GM12878 (cell line): ENCODE measurements at regions not wholly inside any gene's neighbourhood (a gene's known extent, or its start where the extent isn't known, plus 50 kb on each side); places are given as distances from the start of the nearest gene placed in this dataset.

ENCODE experiments used
- ATAC-seq: fragments of 200-7000 bp; cut with Tn5 transposase; 3 replicates; pipeline ENCODE4 v1.9.1; 2020; ENCODE audit warnings: mild to moderate bottlenecking, moderate library complexity
- BruUV-seq: library from RNA; stranded (reverse); fragments of 400-500 nt; replicated peaks from 2 replicates; lab custom pipeline; 2021; lab: Mats Ljungman, UMichigan
- CTCF ChIA-PET: fragments of 300-600 bp; sonication (Branson Sonifier 250); formaldehyde crosslinking; extraction: SDS; loops from one replicate; lab custom pipeline; 2021; ENCODE audit warnings: inconsistent platforms; lab: Yijun Ruan, JAX
- POLR2A ChIA-PET: fragments of 350-600 bp; formaldehyde crosslinking; extraction: SDS; loops from one replicate; lab custom pipeline; 2021; ENCODE audit warnings: inconsistent platforms; lab: Charles Lee
- RAD21 ChIA-PET: fragments of 300-600 bp; sonication (Branson Sonifier 250); formaldehyde crosslinking; loops from one replicate; lab custom pipeline; 2023; ENCODE audit warnings: antibody characterized with exemption; ENCODE audit not compliant: unreplicated experiment; lab: Charles Lee
- SMC1A ChIA-PET: fragments of 300-600 bp; sonication (Branson Sonifier 250); formaldehyde crosslinking; loops from one replicate; lab custom pipeline; 2023; ENCODE audit not compliant: unreplicated experiment, uncharacterized antibody; lab: Charles Lee
- DNase-seq: peaks from one replicate; pipeline ENCODE4 v3.0.0-alpha.2; 2011; ENCODE audit warnings: low read depth, low spot score
- FAIRE-seq: peaks from 3 replicates; lab custom pipeline; 2011; peaks lifted over from hg19 to GRCh38; lab: Jason Lieb, UNC
- H2AFZ ChIP-seq: 2 replicates; pipeline ENCODE4 v1.6.0; 2011; ENCODE audit warnings: low read depth, low read length, control low read depth; ENCODE audit not compliant: control insufficient read depth
- H3K27ac ChIP-seq: 2 replicates; pipeline ENCODE4 v1.5.1; 2011; ENCODE audit warnings: control low read depth; ENCODE audit not compliant: control insufficient read depth, insufficient read depth
- H3K27me3 ChIP-seq, 2 experiments: replicated peaks in 1 of 2; 2 replicates each; pipeline versions ENCODE4 v1.6.0 to v1.6.1; 2011; ENCODE audit warnings: low read length in 1 of 2; ENCODE audit not compliant: control insufficient read depth in 2 of 2, insufficient read depth in 2 of 2
- H3K36me3 ChIP-seq, 2 experiments: 2 replicates each; pipeline ENCODE4 v1.5.1; 2011; ENCODE audit warnings: low read length in 1 of 2; ENCODE audit not compliant: control insufficient read depth in 2 of 2, insufficient read depth in 2 of 2
- H3K4me1 ChIP-seq: 2 replicates; pipeline ENCODE4 v1.6.1; 2011; ENCODE audit warnings: mild to moderate bottlenecking, low read length, moderate library complexity, mixed read lengths; ENCODE audit not compliant: control insufficient read depth, insufficient read depth
- H3K4me2 ChIP-seq: 2 replicates; pipeline ENCODE4 v1.6.0; 2011; ENCODE audit warnings: control low read depth; ENCODE audit not compliant: control insufficient read depth, insufficient read depth
- H3K4me3 ChIP-seq: fragments of 200-600 bp; sonication (generic); 2 replicates; pipeline ENCODE4 v1.5.1; 2016
- H3K79me2 ChIP-seq: 2 replicates; pipeline ENCODE4 v1.6.0; 2011; ENCODE audit warnings: low read length; ENCODE audit not compliant: control insufficient read depth, insufficient read depth
- H3K9ac ChIP-seq: 2 replicates; pipeline ENCODE4 v1.8.0; 2011; ENCODE audit warnings: low read length, control low read depth, mixed read lengths; ENCODE audit not compliant: control insufficient read depth, insufficient read depth
- H3K9me3 ChIP-seq: replicated peaks from 3 replicates; pipeline ENCODE4 v1.5.1; 2011; ENCODE audit warnings: mild to moderate bottlenecking, low read length; ENCODE audit not compliant: control insufficient read depth, insufficient read depth
- H4K20me1 ChIP-seq: 2 replicates; pipeline ENCODE4 v1.6.0; 2011; ENCODE audit not compliant: control insufficient read depth, insufficient read depth
- ASH2L ChIP-seq: fragments of 300-600, 200-600 bp; sonication (generic); IDR thresholded peaks from 2 replicates; pipeline ENCODE4 v1.6.1; 2017; ENCODE audit warnings: low read depth, mild to moderate bottlenecking, borderline replicate concordance
- NFXL1 ChIP-seq: fragments of 450-650 bp; IDR thresholded peaks from 2 replicates; pipeline ENCODE4 v1.6.1; 2017; ENCODE audit warnings: antibody characterized with exemption, mild to moderate bottlenecking, borderline replicate concordance
- NKRF ChIP-seq: fragments of 450-650 bp; conservative IDR thresholded peaks from 2 replicates; pipeline ENCODE4 v1.6.1; 2017; ENCODE audit warnings: mild to moderate bottlenecking, moderate library complexity
- NR2F1 ChIP-seq: fragments of 450-650 bp; conservative IDR thresholded peaks from 2 replicates; pipeline ENCODE4 v1.6.1; 2017; ENCODE audit warnings: mild to moderate bottlenecking
- RAD21 ChIP-seq: IDR thresholded peaks from 2 replicates; pipeline ENCODE4 v1.6.1; 2011; ENCODE audit warnings: mild to moderate bottlenecking, low read depth, low read length, moderate library complexity; ENCODE audit not compliant: insufficient read depth
- SMC3 ChIP-seq: IDR thresholded peaks from 2 replicates; pipeline ENCODE4 v1.6.1; 2011; ENCODE audit warnings: low read length, improper control_type of control experiment, borderline replicate concordance
- STAT3 ChIP-seq: IDR thresholded peaks from 2 replicates; pipeline ENCODE4 v1.6.1; 2011; ENCODE audit warnings: low read depth, low read length, improper control_type of control experiment
- USF1 ChIP-seq: IDR thresholded peaks from 2 replicates; pipeline ENCODE4 v1.6.1; 2011; ENCODE audit warnings: borderline replicate concordance, low read depth, mild to moderate bottlenecking, moderate library complexity, mixed read lengths, low read length; ENCODE audit not compliant: insufficient read depth; ENCODE audit errors: extremely low read length
- YY1 ChIP-seq: IDR thresholded peaks from 2 replicates; pipeline ENCODE4 v1.6.1; 2011; ENCODE audit warnings: low read depth, mild to moderate bottlenecking, low read length
- ZBTB40 ChIP-seq: fragments of 450-650 bp; IDR thresholded peaks from 2 replicates; pipeline ENCODE4 v1.6.1; 2016; ENCODE audit warnings: mild to moderate bottlenecking, moderate library complexity, borderline replicate concordance
- WGBS: methylation state at CpG from one replicate; pipeline ENCODE4 v1.1.6; 2016; ENCODE audit warnings: low lambda C conversion rate; ENCODE audit not compliant: insufficient replicate concordance, insufficient coverage; ENCODE audit errors: missing lambda C conversion rate; 5-methylcytosine and 5-hydroxymethylcytosine counted together
- in situ Hi-C: fragments of 300-500 bp; cut with MboI; formaldehyde crosslinking; loops from 9 replicates; pipeline ENCODE4 v1.14.3; 2018; ENCODE audit warnings: mixed read lengths
- intact Hi-C: fragments of 100-400 bp; cut with micrococcal nuclease; formaldehyde crosslinking; loops from one replicate; pipeline ENCODE4 v1.14.2; 2022; ENCODE audit not compliant: unreplicated experiment

- in situ Hi-C loops (loop anchor here (5.0 kb wide), 1 partner anchor 51 kb away; no protein-coding TSS in a partner anchor), intact Hi-C loops (no loop called here)
- ChIA-PET RAD21 (interaction anchor here (1.0 to 1.4 kb wide), 2 partner anchors 9 to 11 kb away, joined by 3 read pairs; no protein-coding TSS in a partner anchor), CTCF (interaction anchor here (1.0 kb wide), 1 partner anchor 276 kb away, joined by 3 read pairs; no protein-coding TSS in a partner anchor), SMC1A (interaction anchor here (0.7 kb wide), 1 partner anchor 311 kb away, joined by 3 read pairs; no protein-coding TSS in a partner anchor), POLR2A (no interaction called here)
- H3K4me1 ChIP-seq: no peaks in the 10 kb centered on the region
- H4K20me1 ChIP-seq: no peaks in the 10 kb centered on the region
- H3K9me3 ChIP-seq: no peaks in the 10 kb centered on the region
- H3K27me3 ChIP-seq: peaks cover 0 to 2% of the 10 kb centered on the region in 2 experiments; a peak in 1 of 4 replicates
- DNase-seq (no peak), ATAC-seq (no peak), FAIRE-seq (no peak)
- H3K27ac ChIP-seq: no peak overlapping the region
- no peak overlapping the region for H3K4me2 ChIP-seq
- H2AFZ ChIP-seq: no peak overlapping the region
- BruUV-seq: no TSS peak
- no peaks in the 10 kb centered on the region for H3K79me2 ChIP-seq
- H3K9ac ChIP-seq: no peak overlapping the region
- no peaks in the 10 kb centered on the region for H3K36me3 ChIP-seq
- WGBS: 58% methylated on average over 5 of the region's 5 CpGs
- H3K4me3 ChIP-seq: no peak overlapping the region
- no peak for TF ChIP-seq STAT3
- TF ChIP-seq NR2F1: no peak
- TF ChIP-seq RAD21: no peak
- TF ChIP-seq NKRF: no peak
- TF ChIP-seq ASH2L: no peak
- no peak for TF ChIP-seq ZBTB40
- TF ChIP-seq NFXL1: no peak
- TF ChIP-seq YY1: no peak
- TF ChIP-seq USF1: no peak
- TF ChIP-seq SMC3: no peak
Measured at GRCh38 chr15:62781081-62781497, 261.5 kb upstream of the TPM1 start.
